GM18907 (cell line): ENCODE measurements at regions not wholly inside any gene's neighbourhood (a gene's known extent, or its start where the extent isn't known, plus 50 kb on each side); places are given as distances from the start of the nearest gene placed in this dataset.
"Not testable (repeated sequence)": the region's sequence is repeated elsewhere in the genome, so short reads cannot be mapped to it uniquely, and the experiment has no call there.

Experiments used
- ATAC-seq: cut with Tn5 transposase; IDR thresholded peaks from one replicate; pipeline ENCODE4 v1.9.1; 2021; ENCODE audit warnings: mild to moderate bottlenecking, moderate library complexity; ENCODE audit not compliant: unreplicated experiment

- peak; percentile 59 for ATAC-seq
Observed at GRCh38 chr20:30811885-30812671, 445.4 kb upstream of the DEFB115 start.

GRCh38 chr20:30812739-30813411, 444.6 kb upstream of the DEFB115 start:
- no peak for ATAC-seq

DNA sequence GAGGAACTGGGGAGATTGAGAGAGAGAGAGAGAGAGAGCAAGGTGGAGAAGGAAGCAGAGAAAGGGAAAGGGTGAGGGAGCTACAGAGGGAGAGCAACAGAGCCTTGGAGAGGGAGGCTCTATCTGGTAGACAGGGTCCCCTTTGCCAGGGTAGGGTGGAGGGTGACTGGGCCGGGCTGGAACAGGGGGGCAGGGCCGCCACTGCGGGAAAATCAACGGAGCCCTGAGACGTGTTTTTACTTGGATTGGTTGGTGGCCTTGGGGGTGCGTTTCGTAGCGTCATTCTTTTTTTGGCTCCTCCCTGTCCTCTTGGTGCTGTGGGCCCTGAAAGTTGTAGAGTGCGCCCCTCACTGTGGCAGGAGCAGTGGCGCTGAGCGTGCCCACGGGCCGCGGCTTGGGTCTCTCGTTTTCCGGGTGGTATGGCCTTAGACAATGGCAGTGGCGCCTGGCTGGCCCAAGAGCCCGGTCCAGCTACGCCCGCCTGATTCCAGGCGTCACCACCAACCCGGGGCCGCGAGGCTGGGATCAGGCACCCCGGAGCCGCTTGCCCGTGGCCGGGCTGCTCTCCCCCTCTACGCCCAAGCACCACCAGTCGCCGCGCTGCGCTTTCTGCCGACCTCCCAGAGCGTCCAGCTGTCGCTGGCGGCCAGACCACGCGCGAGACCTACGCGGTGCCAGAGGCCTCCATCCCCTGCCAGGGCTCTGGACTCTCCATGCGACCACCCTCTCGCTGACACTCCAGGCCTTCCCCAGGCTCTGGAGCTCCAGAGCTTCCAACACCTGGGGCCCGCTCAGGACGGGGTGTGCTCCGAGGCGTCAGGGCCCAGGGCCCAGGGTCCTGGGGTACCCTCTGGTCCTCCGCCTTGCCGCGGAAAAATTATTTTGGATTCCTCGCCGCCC, 443.8 kb upstream of the DEFB115 start:
- ATAC-seq: not testable (repeated sequence)

GRCh38 chr20:30814312-30814639, 443.2 kb upstream of the DEFB115 start:
- ATAC-seq: not testable (repeated sequence)

DNA sequence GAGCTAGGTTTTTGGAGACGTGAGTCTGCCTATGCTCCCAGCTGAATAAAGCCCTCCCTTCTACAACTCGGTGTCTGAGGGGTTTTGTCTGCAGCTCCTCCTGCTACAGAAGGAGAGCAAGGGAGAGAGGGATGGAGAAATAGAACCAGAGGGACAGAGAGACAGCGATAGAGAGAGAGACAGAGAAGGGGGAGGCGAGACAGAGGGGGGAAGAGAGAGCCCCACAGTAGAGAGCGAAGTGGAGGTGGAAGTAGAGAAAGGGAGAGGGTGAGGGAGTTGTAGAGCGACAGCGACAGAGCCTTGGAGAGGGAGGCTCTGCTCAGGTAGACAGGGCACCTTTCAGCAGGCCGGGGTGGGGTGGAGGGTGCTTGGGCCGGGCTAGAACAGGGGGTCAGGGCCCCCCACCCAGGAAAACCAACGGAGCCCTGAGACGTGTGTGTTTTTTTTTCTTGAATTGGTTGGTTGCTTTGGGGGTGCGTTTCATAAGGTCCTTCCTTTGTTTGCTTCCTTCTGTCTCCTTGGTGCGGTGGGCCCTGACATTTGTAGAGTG, 442.4 kb upstream of the DEFB115 start:
- not testable (repeated sequence) for ATAC-seq

GRCh38 chr20:30815577-30816181, 441.8 kb upstream of the DEFB115 start:
- no peak for ATAC-seq

DNA sequence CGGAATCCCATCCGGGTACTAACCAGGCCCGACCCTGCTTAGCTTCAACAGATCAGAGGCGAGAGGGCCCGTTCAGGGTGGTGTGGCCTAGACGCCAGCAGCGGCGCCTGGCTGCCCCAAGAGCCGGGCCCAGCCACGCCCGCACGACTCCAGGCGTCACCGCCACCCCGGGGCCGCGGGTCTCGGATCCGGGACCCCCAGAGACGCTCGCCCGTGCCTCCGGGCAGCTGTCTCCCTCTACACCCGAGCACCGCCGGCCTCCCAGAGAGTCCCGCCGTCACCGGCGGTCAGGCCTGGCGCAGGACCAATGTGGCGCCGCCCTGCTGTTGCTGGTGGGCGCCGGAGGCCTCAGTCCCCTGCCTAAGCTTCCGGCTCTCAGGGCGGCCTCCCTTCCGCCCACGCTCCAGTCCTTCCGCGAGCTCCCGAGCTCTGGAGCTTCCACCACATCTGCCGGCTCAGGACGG, 441.2 kb upstream of the DEFB115 start:
- ATAC-seq: no peak

DNA sequence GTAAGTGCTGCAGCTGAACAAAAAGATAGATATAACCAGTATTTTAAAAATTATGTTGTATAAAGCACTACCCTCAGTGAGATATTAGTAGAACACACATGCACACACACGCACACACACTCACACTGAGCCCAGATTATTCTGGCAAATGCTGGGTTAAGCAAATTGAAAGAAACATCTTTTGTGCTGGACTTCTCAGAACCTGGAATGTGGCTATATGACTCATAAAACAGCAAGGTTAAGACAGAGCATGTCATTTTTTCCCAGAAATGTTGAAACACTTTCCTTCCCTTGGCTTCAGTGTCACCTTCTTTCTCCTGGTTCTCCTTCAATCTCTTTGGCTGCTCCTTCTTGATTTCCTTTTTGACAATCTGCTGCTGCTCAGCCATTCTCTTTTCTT, 435.8 kb upstream of the DEFB115 start:
- ATAC-seq: not testable (repeated sequence)

DNA sequence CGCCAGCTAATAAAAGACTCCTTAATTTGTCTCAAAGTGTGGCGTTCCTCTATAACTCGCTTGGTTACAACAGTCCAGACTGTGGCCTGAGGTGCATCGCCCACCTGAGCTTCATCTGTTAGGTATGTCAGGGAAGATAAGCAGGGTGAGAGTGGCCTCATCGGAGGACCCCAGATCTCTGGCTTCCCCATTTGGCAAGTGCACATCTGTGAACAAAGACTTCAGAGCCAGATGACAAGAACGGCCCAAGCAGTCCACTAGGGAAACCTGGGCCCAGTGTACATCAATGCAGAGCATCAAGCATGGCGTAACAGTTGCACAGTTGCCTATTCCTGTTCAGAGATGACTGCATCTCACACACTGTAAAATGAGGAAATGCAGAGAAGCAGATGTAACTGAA, 432.8 kb upstream of the DEFB115 start:
- not testable (repeated sequence) for ATAC-seq

- ATAC-seq: not testable (repeated sequence)
Observed at GRCh38 chr20:30845923-30846322, 411.5 kb upstream of the DEFB115 start.

- ATAC-seq: not testable (repeated sequence)
Observed at GRCh38 chr20:30868271-30868670, 389.2 kb upstream of the DEFB115 start.

- ATAC-seq: not testable (repeated sequence)
Observed at GRCh38 chr20:30871127-30871526, 386.3 kb upstream of the DEFB115 start.

- ATAC-seq: not testable (repeated sequence)
Observed at GRCh38 chr20:30872252-30872651, 385.2 kb upstream of the DEFB115 start.

DNA sequence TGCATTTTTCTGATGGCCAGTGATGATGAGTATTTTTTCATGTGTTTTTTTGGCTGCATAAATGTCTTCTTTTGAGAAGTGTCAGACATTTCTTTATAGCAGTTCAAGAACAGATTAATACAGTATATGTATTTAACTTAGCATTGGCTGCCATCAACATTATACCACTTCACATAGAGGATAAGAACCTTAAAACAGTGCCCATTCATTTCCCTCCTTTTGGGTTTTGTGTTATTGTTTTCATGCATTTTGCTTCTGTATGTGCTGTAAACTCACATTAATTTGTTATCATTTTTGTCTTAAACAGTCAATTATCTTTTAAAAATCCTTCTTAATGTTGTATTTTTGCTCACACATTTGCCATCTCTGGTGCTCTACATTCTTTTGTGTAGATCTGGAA, 381.6 kb upstream of the DEFB115 start:
- ATAC-seq: not testable (repeated sequence)

GRCh38 chr20:30891400-30891799, 366.1 kb upstream of the DEFB115 start:
- not testable (repeated sequence) for ATAC-seq

DNA sequence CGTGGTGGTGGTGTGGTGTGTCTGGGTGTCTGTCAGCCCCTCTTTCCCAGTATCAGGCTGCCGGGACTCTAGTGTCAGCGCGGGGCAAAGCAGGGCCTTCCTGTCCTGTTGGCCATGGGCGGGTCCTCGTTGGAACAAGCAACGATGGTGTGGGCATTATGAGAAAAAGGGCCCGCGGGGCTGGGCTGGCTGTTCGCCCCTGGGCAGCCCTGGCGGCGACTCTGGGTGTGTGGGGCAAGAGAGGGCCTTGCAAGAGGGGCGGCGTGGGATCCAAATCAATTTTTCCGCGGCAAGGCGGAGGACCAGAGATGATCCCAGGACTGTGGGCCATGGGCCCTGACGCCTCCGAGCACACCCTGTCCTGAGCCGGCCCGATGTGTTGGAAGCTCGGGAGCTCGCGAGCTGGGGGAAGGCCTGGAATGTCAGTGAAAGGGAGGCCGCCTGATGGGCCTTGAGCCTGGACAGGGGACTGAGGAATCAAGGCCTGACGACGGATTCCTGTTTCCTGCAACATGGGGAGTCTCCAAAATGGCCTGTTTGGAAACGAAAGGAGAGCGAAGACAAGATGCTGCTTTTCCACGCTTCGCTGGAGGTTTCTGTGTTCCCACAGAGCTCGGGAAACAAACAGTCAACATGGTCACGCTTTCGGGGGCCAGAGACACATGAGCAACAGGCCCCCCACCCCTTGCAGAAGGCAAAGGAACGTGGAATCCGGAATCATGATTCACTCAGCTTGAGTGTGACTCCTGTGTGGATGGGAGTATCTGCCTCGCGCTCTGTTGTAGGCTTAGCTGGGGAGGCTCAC, 364.7 kb upstream of the DEFB115 start:
- ATAC-seq: no peak

GRCh38 chr20:30893346-30894314, 363.8 kb upstream of the DEFB115 start:
- ATAC-seq: not testable (repeated sequence)

GRCh38 chr20:30894707-30895353, 362.6 kb upstream of the DEFB115 start:
- not testable (repeated sequence) for ATAC-seq
